ENCODE measurements at regions not wholly inside any gene's neighbourhood (a gene's known extent, or its start where the extent isn't known, plus 50 kb on each side); places are given as distances from the start of the nearest gene placed in this dataset.

DNA sequence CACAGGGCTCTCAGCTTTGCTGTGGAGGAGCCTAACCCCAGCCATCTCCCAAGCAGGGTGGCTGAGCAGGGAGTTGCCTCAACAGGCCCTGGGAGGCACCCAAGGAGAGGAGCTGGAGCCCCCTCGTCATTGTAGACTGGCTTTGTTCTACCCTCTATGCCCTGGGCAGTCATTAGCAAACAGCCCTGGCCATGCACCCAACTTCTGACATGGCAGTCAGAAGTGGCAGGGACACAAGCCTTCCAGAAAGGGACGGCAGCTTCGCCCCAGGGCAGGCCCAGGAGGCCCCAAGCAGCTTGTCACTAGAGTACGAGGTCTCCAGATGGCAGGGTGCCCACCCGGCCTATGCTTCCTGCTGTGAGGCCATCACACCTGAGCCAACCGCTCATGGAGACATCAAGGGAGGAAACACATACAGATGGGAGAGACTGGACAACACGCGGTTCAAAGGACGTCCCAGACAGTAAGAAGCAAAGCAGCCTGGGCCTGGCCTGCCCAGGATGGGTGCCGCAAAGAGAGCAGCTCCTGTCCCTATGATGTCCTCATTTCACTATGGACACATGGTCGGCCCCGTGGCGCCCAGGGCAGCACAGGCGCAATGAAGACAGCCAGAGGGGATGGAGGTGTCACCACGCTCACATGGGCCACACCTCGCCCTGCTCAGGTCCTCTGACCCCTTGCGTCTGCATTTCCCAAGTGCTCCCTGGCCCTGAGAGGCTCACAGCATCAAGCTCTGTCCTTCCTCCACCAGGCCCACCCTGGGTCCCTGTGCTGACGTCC lies 190.9 kb upstream of the CXCL12 start:
- H3K4me1 ChIP-seq (ENCODE audit: control insufficient read depth in 1 of 2, insufficient read depth in 2 of 2, low read length in 2 of 2), result no peaks in the 10 kb centered on the region
- H2AFZ ChIP-seq (ENCODE audit: low read depth, low read length, poor library complexity, severe bottlenecking), result no peak overlapping the region
- H3K4me3 ChIP-seq (replicated peaks in 1 of 2; ENCODE audit: low read depth in 1 of 2, low read length in 2 of 2), result no peak overlapping the region
- TF ChIP-seq SRF (IDR thresholded peaks at IDR 0.05; ENCODE audit: low read depth), result no peak
- peaks cover 4% of the 10 kb centered on the region; the same call in 1 of the 2 replicates for H3K27me3 ChIP-seq (ENCODE audit: insufficient read depth, low read length)
- H3K9me2 ChIP-seq (ENCODE audit: insufficient read depth), result no peaks in the 10 kb centered on the region
- no peak overlapping the region for H3K4me2 ChIP-seq (ENCODE audit: low read length)
- ATAC-seq (no peak), DNase-seq (ENCODE audit: low read depth, low spot score) (no peak)
- intact Hi-C loops (cut with micrococcal nuclease), result no loop called here
- H3K36me3 ChIP-seq (ENCODE audit: control insufficient read depth in 1 of 2, insufficient read depth in 2 of 2, low read length in 2 of 2), result no peaks in the 10 kb centered on the region
- RAD21 ChIA-PET (ENCODE audit: low non-redundant PET in 1 of 2, low total read pairs in 2 of 2, uncharacterized antibody in 2 of 2, unreplicated experiment in 2 of 2), result no interaction called here
- H3K9me3 ChIP-seq (ENCODE audit: control insufficient read depth in 1 of 2, insufficient read depth in 1 of 2, low read depth in 1 of 2, low read length in 2 of 2), result no peaks in the 10 kb centered on the region
- H3K9ac ChIP-seq (ENCODE audit: low read length), result no peak overlapping the region
- CTCF ChIA-PET, result no interaction called here
- H3K79me2 ChIP-seq (ENCODE audit: insufficient read depth, low read length), result no peaks in the 10 kb centered on the region
- H4K20me1 ChIP-seq (ENCODE audit: insufficient read depth), result no peaks in the 10 kb centered on the region
- H3K27ac ChIP-seq (ENCODE audit: low read depth, low read length), result no peak overlapping the region
- POLR2A ChIA-PET, result no interaction called here
- no TSS peak for BruUV-seq (replicated peaks)

DNA sequence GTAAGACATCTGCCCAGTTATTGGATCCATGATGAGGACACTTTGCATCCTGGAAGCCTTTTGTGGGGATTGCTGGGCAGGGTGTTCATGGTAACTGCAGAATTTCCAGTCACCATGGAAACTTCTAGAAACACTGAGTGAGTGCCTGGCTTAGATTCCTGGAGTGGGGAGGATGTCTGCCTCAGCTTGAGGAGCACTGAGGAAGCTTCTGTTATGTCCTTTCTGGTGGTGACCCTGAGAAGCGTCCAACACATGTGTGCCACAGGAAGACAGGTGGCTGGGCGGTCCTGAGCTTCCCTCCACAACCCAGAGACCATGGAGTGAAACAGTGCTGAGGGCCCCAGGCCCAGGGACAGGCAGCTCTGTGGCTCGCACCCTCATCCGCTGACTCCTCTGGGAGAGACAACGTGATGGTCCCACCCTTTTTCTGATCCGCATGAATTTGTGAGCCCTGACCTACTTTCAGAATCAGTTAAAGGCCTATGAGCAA lies 191.8 kb upstream of the CXCL12 start:
- Histone ChIP-seq H3K36me3 (ENCODE audit: control insufficient read depth in 1 of 2, insufficient read depth in 2 of 2, low read length in 2 of 2) (no peaks in the 10 kb centered on the region), H3K27ac (ENCODE audit: low read depth, low read length) (no peak overlapping the region), H3K9me3 (ENCODE audit: control insufficient read depth in 1 of 2, insufficient read depth in 1 of 2, low read depth in 1 of 2, low read length in 2 of 2) (no peaks in the 10 kb centered on the region), H3K4me2 (ENCODE audit: low read length) (no peak overlapping the region), H4K20me1 (ENCODE audit: insufficient read depth) (no peaks in the 10 kb centered on the region), H3K4me1 (ENCODE audit: control insufficient read depth in 1 of 2, insufficient read depth in 2 of 2, low read length in 2 of 2) (no peaks in the 10 kb centered on the region), H3K9me2 (ENCODE audit: insufficient read depth) (no peaks in the 10 kb centered on the region), H3K4me3 (replicated peaks in 1 of 2; ENCODE audit: low read depth in 1 of 2, low read length in 2 of 2) (no peak overlapping the region), H3K27me3 (ENCODE audit: insufficient read depth, low read length) (peaks cover 3% of the 10 kb centered on the region; the same call in 1 of the 2 replicates), H2AFZ (ENCODE audit: low read depth, low read length, poor library complexity, severe bottlenecking) (no peak overlapping the region), H3K79me2 (ENCODE audit: insufficient read depth, low read length) (no peaks in the 10 kb centered on the region), H3K9ac (ENCODE audit: low read length) (no peak overlapping the region)
- ChIA-PET CTCF (no interaction called here), RAD21 (ENCODE audit: low non-redundant PET in 1 of 2, low total read pairs in 2 of 2, uncharacterized antibody in 2 of 2, unreplicated experiment in 2 of 2) (no interaction called here), POLR2A (no interaction called here)
- no peak for DNase-seq (ENCODE audit: low read depth, low spot score)
- intact Hi-C loops (cut with micrococcal nuclease), result no loop called here
- no peak for TF ChIP-seq ZBTB33 (IDR thresholded peaks at IDR 0.05; ENCODE audit: extremely low read depth, insufficient replicate concordance, low read length)
- TF ChIP-seq, protein P1, sequence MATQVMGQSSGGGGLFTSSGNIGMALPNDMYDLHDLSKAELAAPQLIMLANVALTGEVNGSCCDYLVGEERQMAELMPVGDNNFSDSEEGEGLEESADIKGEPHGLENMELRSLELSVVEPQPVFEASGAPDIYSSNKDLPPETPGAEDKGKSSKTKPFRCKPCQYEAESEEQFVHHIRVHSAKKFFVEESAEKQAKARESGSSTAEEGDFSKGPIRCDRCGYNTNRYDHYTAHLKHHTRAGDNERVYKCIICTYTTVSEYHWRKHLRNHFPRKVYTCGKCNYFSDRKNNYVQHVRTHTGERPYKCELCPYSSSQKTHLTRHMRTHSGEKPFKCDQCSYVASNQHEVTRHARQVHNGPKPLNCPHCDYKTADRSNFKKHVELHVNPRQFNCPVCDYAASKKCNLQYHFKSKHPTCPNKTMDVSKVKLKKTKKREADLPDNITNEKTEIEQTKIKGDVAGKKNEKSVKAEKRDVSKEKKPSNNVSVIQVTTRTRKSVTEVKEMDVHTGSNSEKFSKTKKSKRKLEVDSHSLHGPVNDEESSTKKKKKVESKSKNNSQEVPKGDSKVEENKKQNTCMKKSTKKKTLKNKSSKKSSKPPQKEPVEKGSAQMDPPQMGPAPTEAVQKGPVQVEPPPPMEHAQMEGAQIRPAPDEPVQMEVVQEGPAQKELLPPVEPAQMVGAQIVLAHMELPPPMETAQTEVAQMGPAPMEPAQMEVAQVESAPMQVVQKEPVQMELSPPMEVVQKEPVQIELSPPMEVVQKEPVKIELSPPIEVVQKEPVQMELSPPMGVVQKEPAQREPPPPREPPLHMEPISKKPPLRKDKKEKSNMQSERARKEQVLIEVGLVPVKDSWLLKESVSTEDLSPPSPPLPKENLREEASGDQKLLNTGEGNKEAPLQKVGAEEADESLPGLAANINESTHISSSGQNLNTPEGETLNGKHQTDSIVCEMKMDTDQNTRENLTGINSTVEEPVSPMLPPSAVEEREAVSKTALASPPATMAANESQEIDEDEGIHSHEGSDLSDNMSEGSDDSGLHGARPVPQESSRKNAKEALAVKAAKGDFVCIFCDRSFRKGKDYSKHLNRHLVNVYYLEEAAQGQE (IDR thresholded peaks at IDR 0.05; ENCODE audit: low read depth), result no peak
- no peak for TF ChIP-seq EZH2phosphoT487 (IDR thresholded peaks at IDR 0.05; ENCODE audit: borderline replicate concordance)
- TF ChIP-seq ELF1 (IDR thresholded peaks at IDR 0.05; ENCODE audit: borderline replicate concordance, low read depth), result no peak
- TF ChIP-seq ZNF274 (IDR thresholded peaks at IDR 0.05; ENCODE audit: low read depth, low read length), result no peak
- no peak for TF ChIP-seq JUND (IDR thresholded peaks at IDR 0.05)
- BruUV-seq (replicated peaks), result no TSS peak
- ATAC-seq, result no peak

Measured in HCT116 (cell line).